Hematopoietic multipotent progenitor cell treated with erythropoietin and hydrocortisone succinate and interleukin-3 and kit ligand, for 4 days (in vitro differentiated cells): ENCODE measurements at regions not wholly inside any gene's neighbourhood (a gene's known extent, or its start where the extent isn't known, plus 50 kb on each side); places are given as distances from the start of the nearest gene placed in this dataset.
A peak's percentile ranks its signal among the peaks of the same experiment; 100 is the strongest.
"Not testable (repeated sequence)": the region's sequence is repeated elsewhere in the genome, so short reads cannot be mapped to it uniquely, and the experiment has no call there.

ENCODE experiments used
- DNase-seq: peaks from one replicate; pipeline ENCODE4 v3.0.0-alpha.2; 2015

GRCh38 chr16:7278636-7279035 lies 54.0 kb upstream of the RBFOX1 start:
- DNase-seq: no peak

GRCh38 chr16:7272567-7273158 lies 60.0 kb upstream of the RBFOX1 start:
- DNase-seq: no peak

GRCh38 chr16:7271486-7271885 lies 61.2 kb upstream of the RBFOX1 start:
- DNase-seq: no peak

GRCh38 chr16:7270823-7271222 lies 61.8 kb upstream of the RBFOX1 start:
- DNase-seq: no peak

GRCh38 chr16:7270006-7270405 lies 62.6 kb upstream of the RBFOX1 start:
- no peak for DNase-seq

- peak; percentile 49 for DNase-seq
Measured at GRCh38 chr16:7268182-7268581, 64.5 kb upstream of the RBFOX1 start.

GRCh38 chr16:7257016-7257415 lies 75.6 kb upstream of the RBFOX1 start:
- DNase-seq: no peak

GRCh38 chr16:7246578-7246977 lies 86.1 kb upstream of the RBFOX1 start:
- peak; percentile 37 for DNase-seq

- no peak for DNase-seq
Measured at GRCh38 chr16:7239547-7239946, 93.1 kb upstream of the RBFOX1 start.

- DNase-seq: no peak
Measured at GRCh38 chr16:7236824-7237410, 95.7 kb upstream of the RBFOX1 start.

GRCh38 chr16:7233975-7234374 lies 98.7 kb upstream of the RBFOX1 start:
- DNase-seq: no peak

GRCh38 chr16:7231762-7232161 lies 100.9 kb upstream of the RBFOX1 start:
- DNase-seq: no peak

- DNase-seq: not testable (repeated sequence)
Measured at GRCh38 chr16:7229433-7230218, 103.0 kb upstream of the RBFOX1 start.

GRCh38 chr16:7227229-7227721 lies 105.4 kb upstream of the RBFOX1 start:
- no peak for DNase-seq

GRCh38 chr16:7221157-7221556 lies 111.5 kb upstream of the RBFOX1 start:
- no peak for DNase-seq

GRCh38 chr16:7218936-7219335 lies 113.7 kb upstream of the RBFOX1 start:
- no peak for DNase-seq

- DNase-seq: no peak
Measured at GRCh38 chr16:7217797-7218196, 114.8 kb upstream of the RBFOX1 start.

GRCh38 chr16:7216719-7217118 lies 115.9 kb upstream of the RBFOX1 start:
- DNase-seq: no peak

- no peak for DNase-seq
Measured at GRCh38 chr16:7211781-7212180, 120.9 kb upstream of the RBFOX1 start.

- DNase-seq: peak; percentile 0
Measured at GRCh38 chr16:7209598-7209997, 123.0 kb upstream of the RBFOX1 start.

GRCh38 chr16:7206469-7206868 lies 126.2 kb upstream of the RBFOX1 start:
- no peak for DNase-seq

GRCh38 chr16:7200320-7200719 lies 132.3 kb upstream of the RBFOX1 start:
- DNase-seq: no peak

- DNase-seq: no peak
Measured at GRCh38 chr16:7185689-7186088, 147.0 kb upstream of the RBFOX1 start.

GRCh38 chr16:7185165-7185564 lies 147.5 kb upstream of the RBFOX1 start:
- DNase-seq: no peak
